Pancreas (tissue), 10 donors: ENCODE measurements at regions not wholly inside any gene's neighbourhood (a gene's known extent, or its start where the extent isn't known, plus 50 kb on each side); places are given as distances from the start of the nearest gene placed in this dataset.

Source experiments
- ATAC-seq, 4 donors: fragments of 200-7000 bp; cut with Tn5 transposase; one replicate each; pipeline versions ENCODE4 v1.8.0 to v1.9.1; 2020; ENCODE audit warnings: mild to moderate bottlenecking in 4 of 4, moderate library complexity in 4 of 4
- DNase-seq, 6 donors: peaks; one replicate each; pipeline ENCODE4 v3.0.0-alpha.2; 2020
- FAIRE-seq: peaks from 2 replicates; lab custom pipeline; 2012; peaks lifted over from hg19 to GRCh38; lab: Jason Lieb, UNC
- H3K27ac ChIP-seq, 4 donors: fragments of 200-600 bp; sonication (generic); 1 replicate in 3 of 4; 2 replicates in 1 of 4; pipeline versions ENCODE4 v1.5.0 to v1.8.0; 2020
- H3K27me3 ChIP-seq, 4 donors: fragments of 200-600 bp; one replicate each; pipeline ENCODE4 v1.8.0; 2021
- H3K36me3 ChIP-seq, 3 donors: fragments of 200-600 bp; sonication (generic) in 1 of 3; one replicate each; pipeline versions ENCODE4 v1.5.0 to v1.8.0; 2020 to 2021
- H3K4me1 ChIP-seq, 3 donors: fragments of 200-600 bp; one replicate each; pipeline ENCODE4 v1.8.0; 2021
- H3K4me3 ChIP-seq, 4 donors: fragments of 200-600 bp; sonication (generic) in 2 of 4; one replicate each; pipeline versions ENCODE4 v1.5.0 to v1.8.0; 2020 to 2021
- H3K9me3 ChIP-seq, 4 donors: fragments of 200-600 bp; one replicate each; pipeline ENCODE4 v1.8.0; 2021
- WGBS, 2 donors: extraction: QIAGEN DNeasy Blood & Tissue Kit; methylation state at CpG; one replicate each; pipeline ENCODE4 v1.1.7; 2013; 5-methylcytosine and 5-hydroxymethylcytosine counted together
- intact Hi-C, 3 donors: fragments of 100-400 bp; cut with DNase I; formaldehyde crosslinking; loops; one replicate each; pipeline versions ENCODE4 v1.11.1 to v1.14.2; 2022
- TF ChIP-seq, protein P1 (sequence below), 4 donors: fragments of 200-600 bp; sonication (generic) in 3 of 4; IDR thresholded peaks; one replicate each; pipeline versions ENCODE4 v1.5.0 to v1.8.0; 2021; ENCODE audit warnings: antibody characterized with exemption in 4 of 4
- donor health status: healthy with polysubstance abuse.
- donor health status: DM: no; HTN: no; CAD: no; lungs with moderate emphysema.
- donor health status: DM: no; HTN: no; CAD: no.
- donor health status: control.
- donor health status: control.
- donor health status: Bipolar disorder and iron deficiency.
- donor health status: DM: yes; HTN: yes; CAD: no.
- donor health status: DM: no; HTN: no; CAD: no.
- donor health status: DM: no; HTN: no; CAD: no.
- donor health status: DM: yes; HTN: yes; CAD: no.

- Histone ChIP-seq H3K27ac (no peak overlapping the region), H3K4me1 (no peaks in the 10 kb centered on the region), H3K36me3 (no peaks in the 10 kb centered on the region), H3K9me3 (no peaks in the 10 kb centered on the region), H3K4me3 (no peak overlapping the region), H3K27me3 (no peaks in the 10 kb centered on the region)
- no peak for ATAC-seq
- TF ChIP-seq, protein P1, sequence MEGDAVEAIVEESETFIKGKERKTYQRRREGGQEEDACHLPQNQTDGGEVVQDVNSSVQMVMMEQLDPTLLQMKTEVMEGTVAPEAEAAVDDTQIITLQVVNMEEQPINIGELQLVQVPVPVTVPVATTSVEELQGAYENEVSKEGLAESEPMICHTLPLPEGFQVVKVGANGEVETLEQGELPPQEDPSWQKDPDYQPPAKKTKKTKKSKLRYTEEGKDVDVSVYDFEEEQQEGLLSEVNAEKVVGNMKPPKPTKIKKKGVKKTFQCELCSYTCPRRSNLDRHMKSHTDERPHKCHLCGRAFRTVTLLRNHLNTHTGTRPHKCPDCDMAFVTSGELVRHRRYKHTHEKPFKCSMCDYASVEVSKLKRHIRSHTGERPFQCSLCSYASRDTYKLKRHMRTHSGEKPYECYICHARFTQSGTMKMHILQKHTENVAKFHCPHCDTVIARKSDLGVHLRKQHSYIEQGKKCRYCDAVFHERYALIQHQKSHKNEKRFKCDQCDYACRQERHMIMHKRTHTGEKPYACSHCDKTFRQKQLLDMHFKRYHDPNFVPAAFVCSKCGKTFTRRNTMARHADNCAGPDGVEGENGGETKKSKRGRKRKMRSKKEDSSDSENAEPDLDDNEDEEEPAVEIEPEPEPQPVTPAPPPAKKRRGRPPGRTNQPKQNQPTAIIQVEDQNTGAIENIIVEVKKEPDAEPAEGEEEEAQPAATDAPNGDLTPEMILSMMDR (IDR thresholded peaks at IDR 0.05), result no peak
- intact Hi-C loops, result no loop called here
- WGBS, 2 donors, result 84 to 94% methylated on average over 3 of the region's 3 CpGs
- DNase-seq, result no peak
- FAIRE-seq, result no peak
Observed at GRCh38 chr17:72021417-72022041, 99.3 kb upstream of the SOX9 start.

DNA sequence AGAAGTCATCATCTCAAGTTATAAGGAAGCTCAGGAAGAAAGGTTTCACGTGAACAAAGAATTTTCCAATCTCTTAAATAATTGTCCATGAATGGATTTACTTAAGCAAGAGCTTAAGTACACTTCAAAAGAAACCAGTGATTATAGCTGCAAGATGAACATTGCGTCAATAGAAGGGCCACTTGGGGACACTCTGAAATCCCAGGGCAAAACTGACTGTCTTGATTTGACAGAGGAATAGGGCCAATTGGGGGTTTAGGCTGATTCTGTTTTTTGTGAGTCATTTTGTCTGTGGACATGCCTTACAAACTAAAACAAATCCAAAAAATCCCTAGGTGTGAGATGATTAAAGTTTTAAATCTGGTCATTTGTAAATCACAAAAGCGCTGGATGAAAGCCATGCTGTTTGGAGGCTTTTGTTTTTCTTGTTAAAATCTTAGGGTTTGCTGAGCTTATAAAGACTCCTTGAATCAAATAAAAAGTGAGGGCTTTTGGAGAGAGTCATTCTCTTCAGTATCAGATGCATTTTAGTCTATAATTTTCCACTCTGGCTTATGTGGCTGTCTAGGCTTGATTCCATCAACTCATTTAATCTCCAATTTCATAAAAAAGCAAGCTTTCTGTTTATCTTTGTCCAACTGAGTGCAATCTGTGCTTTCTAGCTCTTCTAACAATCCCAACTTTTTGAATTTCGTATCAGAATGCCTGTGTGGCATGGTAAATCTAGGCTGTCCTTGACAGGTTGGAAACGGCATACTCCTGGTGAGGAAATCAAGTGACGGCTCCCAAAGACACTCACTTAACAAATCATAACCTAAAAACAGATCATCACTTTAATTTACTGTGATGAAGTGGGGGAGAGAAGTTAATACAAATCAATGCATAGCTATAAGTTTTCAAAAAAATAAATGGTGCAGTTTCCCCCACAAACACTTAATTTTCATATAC, 98.2 kb upstream of the SOX9 start:
- ATAC-seq (no peak), DNase-seq (no peak), FAIRE-seq (no peak)
- Histone ChIP-seq H3K36me3 (no peaks in the 10 kb centered on the region), H3K4me3 (no peak overlapping the region), H3K9me3 (no peaks in the 10 kb centered on the region), H3K27me3 (no peaks in the 10 kb centered on the region), H3K4me1 (no peaks in the 10 kb centered on the region), H3K27ac (no peak overlapping the region)
- WGBS, 2 donors, result 83 to 85% methylated on average over 6 of the region's 6 CpGs
- TF ChIP-seq, protein P1 (IDR thresholded peaks at IDR 0.05), result no peak
- intact Hi-C loops, result no loop called here

DNA sequence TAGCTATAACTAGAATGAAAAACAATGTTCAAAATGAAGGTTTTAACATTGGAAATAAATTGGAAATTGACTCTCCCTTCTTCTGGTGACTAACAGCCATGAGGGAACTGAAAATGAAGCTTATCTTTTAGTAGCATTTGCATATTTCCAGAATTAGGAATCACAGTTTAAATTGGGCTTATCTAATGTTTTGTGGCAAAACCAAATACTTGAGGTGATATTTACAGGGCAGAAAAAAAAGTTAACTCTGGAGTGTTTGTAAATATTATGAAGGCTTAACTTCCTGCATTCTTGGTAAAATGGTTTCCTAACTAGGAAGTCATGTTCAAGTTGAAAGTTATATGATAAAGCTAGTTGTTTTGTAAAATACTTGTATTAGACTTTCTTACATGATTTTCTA, 96.4 kb upstream of the SOX9 start:
- Histone ChIP-seq H3K9me3 (no peaks in the 10 kb centered on the region), H3K4me3 (no peak overlapping the region), H3K27me3 (no peaks in the 10 kb centered on the region), H3K27ac (no peak overlapping the region), H3K4me1 (no peaks in the 10 kb centered on the region), H3K36me3 (no peaks in the 10 kb centered on the region)
- intact Hi-C loops, result no loop called here
- TF ChIP-seq, protein P1 (IDR thresholded peaks at IDR 0.05), result no peak
- no peak for FAIRE-seq
- no peak for DNase-seq
- no peak for ATAC-seq

DNA sequence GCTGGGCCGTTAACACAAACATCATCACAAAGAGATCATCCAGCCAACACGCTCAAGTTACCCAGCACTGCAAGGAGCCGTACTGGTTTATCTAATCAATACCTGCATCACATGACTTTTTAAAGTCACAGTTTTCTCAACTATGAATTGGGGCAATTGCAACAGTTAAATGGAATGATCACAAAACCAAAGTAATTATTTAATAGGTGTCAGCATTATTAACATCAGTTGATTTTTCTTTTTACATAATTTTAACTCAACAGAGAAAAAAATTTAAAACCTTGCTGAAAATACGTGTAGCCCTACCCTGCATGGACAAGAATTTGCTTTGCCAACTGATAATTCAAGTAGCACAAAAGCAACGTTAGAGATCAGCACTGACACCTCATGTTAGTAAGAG, 95.7 kb upstream of the SOX9 start:
- no peak overlapping the region for H3K27ac ChIP-seq
- ATAC-seq (no peak), DNase-seq (no peak), FAIRE-seq (no peak)
- H3K4me1 ChIP-seq, result no peaks in the 10 kb centered on the region
- H3K9me3 ChIP-seq, result no peaks in the 10 kb centered on the region
- TF ChIP-seq, protein P1 (IDR thresholded peaks at IDR 0.05), result no peak
- H3K36me3 ChIP-seq, result no peaks in the 10 kb centered on the region
- intact Hi-C loops, result no loop called here
- H3K4me3 ChIP-seq, result no peak overlapping the region
- WGBS, 2 donors, result 17 to 25% methylated on average over 5 of the region's 5 CpGs
- H3K27me3 ChIP-seq, result no peaks in the 10 kb centered on the region
